Ascending aorta (tissue), 2 donors: ENCODE measurements at regions not wholly inside any gene's neighbourhood (a gene's known extent, or its start where the extent isn't known, plus 50 kb on each side); places are given as distances from the start of the nearest gene placed in this dataset.

Experiments
- DNase-seq, 2 donors: peaks; one replicate each; pipeline ENCODE4 v3.0.0-alpha.2; 2019; ENCODE audit warnings: low spot score in 2 of 2
- H3K27ac ChIP-seq, 2 donors: fragments of 200-600 bp; sonication (generic); one replicate each; pipeline ENCODE4 v1.5.1; 2016 to 2017; ENCODE audit warnings: mild to moderate bottlenecking in 1 of 2
- H3K27me3 ChIP-seq: fragments of 200-600 bp; sonication (generic); one replicate; pipeline ENCODE4 v1.5.1; 2017
- H3K36me3 ChIP-seq, 2 donors: fragments of 200-600 bp; sonication (generic); one replicate each; pipeline ENCODE4 v1.5.1; 2016
- H3K4me1 ChIP-seq, 2 donors: fragments of 200-600 bp; sonication (generic); one replicate each; pipeline ENCODE4 v1.5.1; 2016 to 2017; ENCODE audit warnings: mild to moderate bottlenecking in 1 of 2
- H3K4me3 ChIP-seq, 2 donors: fragments of 200-600 bp; sonication (generic); one replicate each; pipeline ENCODE4 v1.5.1; 2016 to 2017; ENCODE audit warnings: mild to moderate bottlenecking in 1 of 2
- H3K9me3 ChIP-seq, 2 donors: fragments of 200-600 bp; sonication (generic); one replicate each; pipeline ENCODE4 v1.5.1; 2016
- intact Hi-C: fragments of 100-400 bp; cut with DNase I; formaldehyde crosslinking; loops from one replicate; pipeline ENCODE4 v1.15.1; 2023
- TF ChIP-seq, protein P1 (sequence below), 3 experiments: fragments of 200-600 bp in 2 of 3; fragments of 450-650 bp in 1 of 3; sonication (generic) in 2 of 3; IDR thresholded peaks; one replicate each; pipeline ENCODE4 v1.5.1; 2016 to 2019; ENCODE audit warnings: antibody characterized with exemption in 3 of 3, mild to moderate bottlenecking in 1 of 3, moderate library complexity in 1 of 3

DNA sequence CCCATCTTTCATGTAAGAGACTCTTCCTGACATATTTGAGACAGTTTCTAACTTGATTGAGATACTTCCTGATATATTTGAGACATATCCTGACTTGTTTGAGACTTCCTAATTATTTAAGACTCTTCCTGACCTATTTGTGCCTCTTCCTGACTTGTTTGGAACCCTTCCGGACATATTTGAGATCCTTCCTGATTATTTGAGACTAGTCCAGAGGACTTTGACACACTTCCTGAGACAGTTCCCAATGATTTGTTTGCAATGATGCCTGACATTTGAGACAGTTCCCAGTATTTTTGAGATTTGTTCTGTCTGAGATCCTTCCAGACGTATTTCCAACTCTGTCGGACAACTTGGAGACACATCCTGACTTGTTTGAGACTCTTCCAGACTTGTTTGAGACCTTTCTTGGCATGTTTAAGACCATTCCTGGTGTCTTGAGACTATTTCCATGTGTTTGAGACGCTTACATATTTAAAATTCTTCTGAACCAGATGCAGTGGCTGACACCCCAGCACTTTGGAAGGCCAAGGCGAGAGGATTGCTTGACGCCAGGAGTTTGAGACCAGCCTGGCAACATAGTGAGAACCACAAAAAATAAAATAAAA, 118.9 kb upstream of the USP9X start:
- Histone ChIP-seq H3K27me3 (no peaks in the 10 kb centered on the region), H3K4me1 (no peaks in the 10 kb centered on the region), H3K36me3 (no peaks in the 10 kb centered on the region), H3K27ac (no peak overlapping the region), H3K4me3 (no peak overlapping the region), H3K9me3 (peaks cover 0 to 6% of the 10 kb centered on the region in 2 donors)
- intact Hi-C loops, result no loop called here
- TF ChIP-seq, protein P1, sequence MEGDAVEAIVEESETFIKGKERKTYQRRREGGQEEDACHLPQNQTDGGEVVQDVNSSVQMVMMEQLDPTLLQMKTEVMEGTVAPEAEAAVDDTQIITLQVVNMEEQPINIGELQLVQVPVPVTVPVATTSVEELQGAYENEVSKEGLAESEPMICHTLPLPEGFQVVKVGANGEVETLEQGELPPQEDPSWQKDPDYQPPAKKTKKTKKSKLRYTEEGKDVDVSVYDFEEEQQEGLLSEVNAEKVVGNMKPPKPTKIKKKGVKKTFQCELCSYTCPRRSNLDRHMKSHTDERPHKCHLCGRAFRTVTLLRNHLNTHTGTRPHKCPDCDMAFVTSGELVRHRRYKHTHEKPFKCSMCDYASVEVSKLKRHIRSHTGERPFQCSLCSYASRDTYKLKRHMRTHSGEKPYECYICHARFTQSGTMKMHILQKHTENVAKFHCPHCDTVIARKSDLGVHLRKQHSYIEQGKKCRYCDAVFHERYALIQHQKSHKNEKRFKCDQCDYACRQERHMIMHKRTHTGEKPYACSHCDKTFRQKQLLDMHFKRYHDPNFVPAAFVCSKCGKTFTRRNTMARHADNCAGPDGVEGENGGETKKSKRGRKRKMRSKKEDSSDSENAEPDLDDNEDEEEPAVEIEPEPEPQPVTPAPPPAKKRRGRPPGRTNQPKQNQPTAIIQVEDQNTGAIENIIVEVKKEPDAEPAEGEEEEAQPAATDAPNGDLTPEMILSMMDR (IDR thresholded peaks at IDR 0.05), result no peak
- DNase-seq, result no peak

DNA sequence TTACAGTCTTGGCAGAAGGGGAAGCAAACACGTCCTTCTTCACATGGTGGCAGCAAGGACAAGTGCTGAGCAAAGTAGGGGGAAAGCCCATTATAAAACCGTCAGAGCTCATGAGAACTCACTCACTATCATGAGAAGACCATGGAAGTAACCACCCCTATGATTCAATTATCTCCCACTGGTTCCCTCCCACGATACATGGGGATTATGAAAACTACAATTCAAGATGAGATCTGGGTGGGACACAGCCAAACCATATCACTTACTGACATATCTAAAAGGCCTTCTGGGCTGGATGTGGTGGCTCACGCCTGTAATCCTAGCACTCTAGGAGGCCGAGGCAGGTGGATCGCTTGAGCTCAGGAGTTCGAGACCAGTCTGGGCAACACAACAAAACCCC, 117.1 kb upstream of the USP9X start:
- TF ChIP-seq, protein P1 (IDR thresholded peaks at IDR 0.05), result no peak
- Histone ChIP-seq H3K4me3 (no peak overlapping the region), H3K9me3 (peaks cover 0 to 6% of the 10 kb centered on the region in 2 donors), H3K27ac (no peak overlapping the region), H3K27me3 (no peaks in the 10 kb centered on the region), H3K36me3 (no peaks in the 10 kb centered on the region), H3K4me1 (no peaks in the 10 kb centered on the region)
- no peak for DNase-seq
- intact Hi-C loops, result no loop called here

DNA sequence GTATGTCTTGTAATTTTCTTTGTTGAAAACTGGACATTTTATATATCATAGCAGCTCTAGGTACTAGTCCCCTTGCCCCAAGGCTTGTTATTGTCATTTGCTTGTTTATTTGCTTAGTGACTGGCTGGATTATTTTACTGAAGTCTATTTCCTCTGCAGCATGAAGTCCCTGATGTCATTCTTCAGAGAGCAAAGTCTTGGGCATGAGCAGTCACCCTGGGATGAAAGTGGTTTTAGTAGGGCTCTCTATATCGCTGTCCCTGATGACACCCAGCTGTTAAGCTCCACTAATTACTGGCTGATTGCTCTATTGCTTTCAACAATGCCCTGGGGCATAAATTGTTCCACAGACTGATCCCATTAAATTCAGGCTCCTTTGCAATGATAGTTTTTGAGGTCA, 113.5 kb upstream of the USP9X start:
- Histone ChIP-seq H3K4me3 (no peak overlapping the region), H3K36me3 (no peaks in the 10 kb centered on the region), H3K27ac (no peak overlapping the region), H3K27me3 (no peaks in the 10 kb centered on the region), H3K4me1 (no peaks in the 10 kb centered on the region), H3K9me3 (no peaks in the 10 kb centered on the region)
- TF ChIP-seq, protein P1 (IDR thresholded peaks at IDR 0.05), result no peak
- intact Hi-C loops, result no loop called here
- DNase-seq, result no peak

DNA sequence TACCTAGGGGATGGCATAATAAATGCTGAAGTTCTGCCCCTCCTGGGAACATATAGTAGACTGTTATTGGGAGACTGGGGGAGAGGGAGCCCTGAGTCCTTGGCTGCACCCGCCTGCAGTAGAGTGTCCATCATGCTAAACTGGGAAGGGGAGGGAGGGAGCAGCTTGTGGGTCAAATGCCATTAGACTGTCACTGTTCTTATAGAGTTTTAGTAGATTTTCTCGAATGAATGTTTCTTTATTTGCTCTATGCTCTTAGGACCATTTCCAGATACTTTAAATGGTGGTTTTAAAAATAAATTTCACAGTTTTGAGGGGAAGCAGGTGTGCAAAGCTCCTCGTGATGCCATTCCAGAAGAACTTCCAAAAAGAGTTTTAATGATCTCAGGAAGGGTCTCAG, 111.6 kb upstream of the USP9X start:
- Histone ChIP-seq H3K9me3 (peaks cover 0 to 10% of the 10 kb centered on the region in 2 donors), H3K36me3 (no peaks in the 10 kb centered on the region), H3K4me1 (no peaks in the 10 kb centered on the region), H3K4me3 (no peak overlapping the region), H3K27ac (no peak overlapping the region), H3K27me3 (no peaks in the 10 kb centered on the region)
- DNase-seq, result no peak
- TF ChIP-seq, protein P1 (IDR thresholded peaks at IDR 0.05), result no peak
- intact Hi-C loops, result no loop called here

DNA sequence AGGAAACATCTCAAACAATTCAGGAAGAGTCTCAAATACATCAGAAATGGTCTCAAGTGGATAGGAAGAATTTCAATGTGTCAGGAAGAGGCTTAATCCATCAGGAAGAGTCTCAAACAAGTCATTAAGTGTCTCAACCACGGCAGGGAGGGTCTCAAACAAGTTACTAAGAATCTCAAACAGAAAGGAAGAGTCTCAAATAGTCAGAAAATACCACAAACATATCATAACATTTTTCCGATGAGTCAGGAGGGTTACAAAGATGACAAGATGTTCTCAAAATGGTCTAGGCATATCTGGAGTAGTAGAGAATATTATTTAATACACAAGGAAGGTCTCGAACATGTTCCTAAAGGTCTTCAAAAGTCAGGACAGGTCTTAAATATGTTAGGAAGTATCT, 109.3 kb upstream of the USP9X start:
- H3K4me1 ChIP-seq, result no peaks in the 10 kb centered on the region
- no peaks in the 10 kb centered on the region for H3K36me3 ChIP-seq
- H3K27ac ChIP-seq, result no peak overlapping the region
- TF ChIP-seq, protein P1 (IDR thresholded peaks at IDR 0.05), result no peak
- H3K27me3 ChIP-seq, result no peaks in the 10 kb centered on the region
- peaks cover 0 to 10% of the 10 kb centered on the region in 2 donors for H3K9me3 ChIP-seq
- H3K4me3 ChIP-seq, result no peak overlapping the region
- no peak for DNase-seq
- intact Hi-C loops, result no loop called here

DNA sequence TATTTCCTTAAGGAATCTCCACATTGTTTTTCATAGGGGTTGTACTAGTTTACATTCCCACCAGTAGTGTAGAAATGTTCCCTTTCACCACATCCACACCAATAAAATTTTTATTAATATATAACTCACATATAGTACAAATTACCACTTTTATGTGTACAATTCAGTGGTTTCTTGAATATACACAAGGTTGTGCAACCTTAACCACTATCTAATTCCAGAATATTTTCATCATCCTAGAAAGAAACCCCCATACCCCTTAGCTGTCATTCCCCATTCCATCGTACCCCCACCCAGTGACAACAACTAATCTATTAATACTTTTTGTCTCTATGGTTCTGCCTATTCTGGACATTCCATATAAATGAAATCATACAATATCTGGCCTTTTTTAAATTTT, 108.3 kb upstream of the USP9X start:
- no peak for DNase-seq
- Histone ChIP-seq H3K9me3 (peaks cover 0 to 10% of the 10 kb centered on the region in 2 donors), H3K27me3 (no peaks in the 10 kb centered on the region), H3K4me3 (no peak overlapping the region), H3K36me3 (no peaks in the 10 kb centered on the region), H3K4me1 (no peaks in the 10 kb centered on the region), H3K27ac (no peak overlapping the region)
- intact Hi-C loops, result no loop called here
- TF ChIP-seq, protein P1 (IDR thresholded peaks at IDR 0.05), result no peak
